ENCODE measurements at regions not wholly inside any gene's neighbourhood (a gene's known extent, or its start where the extent isn't known, plus 50 kb on each side); places are given as distances from the start of the nearest gene placed in this dataset.

- no peak for DNase-seq (ENCODE audit: extremely low spot score)
- TF ChIP-seq BHLHE40 (IDR thresholded peaks at IDR 0.05; ENCODE audit: borderline replicate concordance) (no peak), SUZ12 (IDR thresholded peaks at IDR 0.05) (no peak)
- ChIA-PET CTCF (no interaction called here), POLR2A (no interaction called here)
Observed at GRCh38 chr3:197380786-197381185, 82.4 kb upstream of the DLG1 start.

- TF ChIP-seq L3MBTL2 (conservative IDR thresholded peaks at IDR 0.05): no peak
- TF ChIP-seq LEF1 (IDR thresholded peaks at IDR 0.05; ENCODE audit: borderline replicate concordance): no peak
- TF ChIP-seq SUZ12 (IDR thresholded peaks at IDR 0.05): no peak
- TF ChIP-seq ARNT (IDR thresholded peaks at IDR 0.05): no peak
- TF ChIP-seq FOXA1 (IDR thresholded peaks at IDR 0.05): no peak
- TF ChIP-seq ELF4 (IDR thresholded peaks at IDR 0.05): no peak
- no peak for TF ChIP-seq SP1 (IDR thresholded peaks at IDR 0.05)
- TF ChIP-seq PKNOX1 (IDR thresholded peaks at IDR 0.05): no peak
- TF ChIP-seq FOXM1 (IDR thresholded peaks at IDR 0.05; ENCODE audit: borderline replicate concordance): no peak
- TF ChIP-seq TARDBP (IDR thresholded peaks at IDR 0.05): no peak
- no peak for TF ChIP-seq FOXK2 (IDR thresholded peaks at IDR 0.05)
- no peak for TF ChIP-seq BHLHE40 (IDR thresholded peaks at IDR 0.05; ENCODE audit: borderline replicate concordance)
- TF ChIP-seq HDGF (IDR thresholded peaks at IDR 0.05; ENCODE audit: borderline replicate concordance): no peak
- no peak for TF ChIP-seq NFRKB (IDR thresholded peaks at IDR 0.05)
- TF ChIP-seq ZNF384 (IDR thresholded peaks at IDR 0.05): no peak
- TF ChIP-seq CTBP1 (IDR thresholded peaks at IDR 0.05; ENCODE audit: borderline replicate concordance): no peak
- POLR2A ChIA-PET: no interaction called here
- DNase-seq (ENCODE audit: extremely low spot score): no peak
- CTCF ChIA-PET: no interaction called here
Observed at GRCh38 chr3:197378985-197379718, 80.7 kb upstream of the DLG1 start.

- ChIA-PET CTCF (interaction anchor here (0.6 kb wide), 1 partner anchor 19 kb away, joined by 9 read pairs; no protein-coding TSS in a partner anchor), POLR2A (no interaction called here)
- TF ChIP-seq HDGF (IDR thresholded peaks at IDR 0.05; ENCODE audit: borderline replicate concordance) (no peak), L3MBTL2 (conservative IDR thresholded peaks at IDR 0.05) (no peak), FOXM1 (IDR thresholded peaks at IDR 0.05; ENCODE audit: borderline replicate concordance) (no peak), ARNT (IDR thresholded peaks at IDR 0.05) (no peak), SUZ12 (IDR thresholded peaks at IDR 0.05) (no peak), NFRKB (IDR thresholded peaks at IDR 0.05) (no peak), BHLHE40 (IDR thresholded peaks at IDR 0.05; ENCODE audit: borderline replicate concordance) (no peak), TARDBP (IDR thresholded peaks at IDR 0.05) (no peak), CTBP1 (IDR thresholded peaks at IDR 0.05; ENCODE audit: borderline replicate concordance) (no peak)
- no peak for DNase-seq (ENCODE audit: extremely low spot score)
Observed at GRCh38 chr3:197376735-197377555, 78.5 kb upstream of the DLG1 start.

GRCh38 chr3:197376020-197376419, 77.6 kb upstream of the DLG1 start:
- TF ChIP-seq ELF4 (IDR thresholded peaks at IDR 0.05): no peak
- TF ChIP-seq LEF1 (IDR thresholded peaks at IDR 0.05; ENCODE audit: borderline replicate concordance): no peak
- TF ChIP-seq L3MBTL2 (conservative IDR thresholded peaks at IDR 0.05): no peak
- TF ChIP-seq FOXA1 (IDR thresholded peaks at IDR 0.05): no peak
- POLR2A ChIA-PET: no interaction called here
- CTCF ChIA-PET: interaction anchor here (0.6 kb wide), 1 partner anchor 20 kb away, joined by 9 read pairs; no protein-coding TSS in a partner anchor
- DNase-seq (ENCODE audit: extremely low spot score): no peak

GRCh38 chr3:197375001-197375441, 76.6 kb upstream of the DLG1 start:
- POLR2A ChIA-PET: no interaction called here
- DNase-seq (ENCODE audit: extremely low spot score): no peak
- TF ChIP-seq HDGF (IDR thresholded peaks at IDR 0.05; ENCODE audit: borderline replicate concordance) (no peak), PKNOX1 (IDR thresholded peaks at IDR 0.05) (no peak)
- CTCF ChIA-PET: no interaction called here

GRCh38 chr3:197373096-197373495, 74.7 kb upstream of the DLG1 start:
- CTCF ChIA-PET: no interaction called here
- no peak for TF ChIP-seq L3MBTL2 (conservative IDR thresholded peaks at IDR 0.05)
- TF ChIP-seq ARNT (IDR thresholded peaks at IDR 0.05): no peak
- no peak for TF ChIP-seq LEF1 (IDR thresholded peaks at IDR 0.05; ENCODE audit: borderline replicate concordance)
- TF ChIP-seq NFRKB (IDR thresholded peaks at IDR 0.05): no peak
- no peak for TF ChIP-seq SUZ12 (IDR thresholded peaks at IDR 0.05)
- no peak for TF ChIP-seq FOXK2 (IDR thresholded peaks at IDR 0.05)
- TF ChIP-seq TARDBP (IDR thresholded peaks at IDR 0.05): no peak
- no peak for TF ChIP-seq FOXM1 (IDR thresholded peaks at IDR 0.05; ENCODE audit: borderline replicate concordance)
- TF ChIP-seq ZNF384 (IDR thresholded peaks at IDR 0.05): no peak
- no peak for TF ChIP-seq SP1 (IDR thresholded peaks at IDR 0.05)
- TF ChIP-seq CTBP1 (IDR thresholded peaks at IDR 0.05; ENCODE audit: borderline replicate concordance): no peak
- TF ChIP-seq PKNOX1 (IDR thresholded peaks at IDR 0.05): no peak
- POLR2A ChIA-PET: no interaction called here
- no peak for DNase-seq (ENCODE audit: extremely low spot score)

Data from HEK293T (cell line).